Kidney (tissue), 13 donors: ENCODE measurements at regions not wholly inside any gene's neighbourhood (a gene's known extent, or its start where the extent isn't known, plus 50 kb on each side); places are given as distances from the start of the nearest gene placed in this dataset.

Experiments used
- DNase-seq, 5 donors: peaks; one replicate each; pipeline ENCODE4 v3.0.0-alpha.2; 2013 to 2020
- FAIRE-seq: peaks from 2 replicates; lab custom pipeline; 2012; peaks lifted over from hg19 to GRCh38; lab: Jason Lieb, UNC
- H3K27ac ChIP-seq, 2 donors: one replicate each; pipeline ENCODE4 v1.7.0; 2013; ENCODE audit warnings: low read depth in 2 of 2, low read length in 2 of 2, inconsistent platforms in 1 of 2
- H3K27me3 ChIP-seq: one replicate; pipeline ENCODE4 v1.7.1; 2013; ENCODE audit warnings: low read length, inconsistent platforms; ENCODE audit not compliant: control insufficient read depth, insufficient read depth
- H3K36me3 ChIP-seq, 3 donors: one replicate each; pipeline versions ENCODE4 v1.7.0 to v1.7.1; 2013; ENCODE audit warnings: low read length in 3 of 3, control low read depth in 1 of 3, inconsistent platforms in 1 of 3; ENCODE audit not compliant: insufficient read depth in 3 of 3, control insufficient read depth in 2 of 3
- H3K4me1 ChIP-seq, 3 donors: one replicate each; pipeline versions ENCODE4 v1.7.0 to v1.7.1; 2013; ENCODE audit warnings: low read length in 3 of 3, inconsistent platforms in 1 of 3, low read depth in 1 of 3; ENCODE audit not compliant: control insufficient read depth in 2 of 3, insufficient read depth in 2 of 3
- H3K4me3 ChIP-seq, 3 donors: one replicate each; pipeline versions ENCODE4 v1.7.0 to v1.8.1; 2013; ENCODE audit warnings: low read length in 3 of 3, control low read depth in 1 of 3, inconsistent platforms in 1 of 3
- H3K9ac ChIP-seq, 3 donors: one replicate each; pipeline versions ENCODE4 v1.7.0 to v1.7.1; 2013; ENCODE audit warnings: low read length in 3 of 3, control low read depth in 1 of 3, inconsistent platforms in 1 of 3
- H3K9me3 ChIP-seq, 3 donors: one replicate each; pipeline versions ENCODE4 v1.7.0 to v1.7.1; 2013; ENCODE audit warnings: low read length in 3 of 3, control low read depth in 1 of 3, inconsistent platforms in 1 of 3; ENCODE audit not compliant: control insufficient read depth in 2 of 3, insufficient read depth in 1 of 3
- CTCF ChIP-seq: IDR thresholded peaks from 3 replicates; pipeline ENCODE4 v1.5.1; 2012; ENCODE audit warnings: mild to moderate bottlenecking, moderate library complexity, borderline replicate concordance; ENCODE audit not compliant: insufficient read depth; ENCODE audit errors: extremely low read depth
- intact Hi-C: fragments of 100-400 bp; cut with DNase I; formaldehyde crosslinking; loops from one replicate; pipeline ENCODE4 v1.11.1; 2022
- donor health status: control.
- donor health status: control.
- donor health status: control.
- donor health status: control.
- donor health status: control.
- donor health status: DM: yes; HTN: yes; CAD: no.
- donor health status: Normal renal cell carcinoma (clear cell type).

GRCh38 chr16:35737076-35737475 lies 2277.7 kb downstream of the TP53TG3F start:
- DNase-seq (no peak), FAIRE-seq (no peak)
- no peak for TF ChIP-seq CTCF
- Histone ChIP-seq H3K4me3 (no peak overlapping the region), H3K9me3 (peaks cover 0 to 3% (median 2%) of the 10 kb centered on the region in 3 donors), H3K9ac (no peak overlapping the region), H3K36me3 (no peaks in the 10 kb centered on the region), H3K27me3 (no peaks in the 10 kb centered on the region), H3K27ac (no peak overlapping the region), H3K4me1 (no peaks in the 10 kb centered on the region)
- intact Hi-C loops, result no loop called here

GRCh38 chr16:35741546-35741945 lies 2282.1 kb downstream of the TP53TG3F start:
- Histone ChIP-seq H3K9ac (no peak overlapping the region), H3K27ac (no peak overlapping the region), H3K9me3 (peaks cover 0 to 3% (median 2%) of the 10 kb centered on the region in 3 donors), H3K27me3 (no peaks in the 10 kb centered on the region), H3K4me1 (no peaks in the 10 kb centered on the region), H3K36me3 (no peaks in the 10 kb centered on the region), H3K4me3 (no peak overlapping the region)
- DNase-seq, result no peak
- FAIRE-seq, result no peak
- no peak for TF ChIP-seq CTCF
- intact Hi-C loops, result no loop called here

GRCh38 chr16:35743101-35743692 lies 2283.8 kb downstream of the TP53TG3F start:
- Histone ChIP-seq H3K9me3 (peaks cover 0 to 3% (median under 1%) of the 10 kb centered on the region in 3 donors), H3K27me3 (no peaks in the 10 kb centered on the region), H3K4me3 (no peak overlapping the region), H3K9ac (no peak overlapping the region), H3K4me1 (no peaks in the 10 kb centered on the region), H3K36me3 (no peaks in the 10 kb centered on the region), H3K27ac (no peak overlapping the region)
- TF ChIP-seq CTCF, result no peak
- DNase-seq, result no peak
- intact Hi-C loops, result no loop called here
- FAIRE-seq, result no peak

- H3K4me1 ChIP-seq, result no peaks in the 10 kb centered on the region
- intact Hi-C loops, result no loop called here
- no peak overlapping the region for H3K27ac ChIP-seq
- FAIRE-seq (no peak), DNase-seq (no peak)
- TF ChIP-seq CTCF, result no peak
- H3K9me3 ChIP-seq, result no peaks in the 10 kb centered on the region
- no peaks in the 10 kb centered on the region for H3K27me3 ChIP-seq
- H3K4me3 ChIP-seq, result no peak overlapping the region
- no peak overlapping the region for H3K9ac ChIP-seq
- H3K36me3 ChIP-seq, result no peaks in the 10 kb centered on the region
Measured at GRCh38 chr16:35744084-35744483, 2284.7 kb downstream of the TP53TG3F start.
